BJ (cell line): ENCODE measurements at regions not wholly inside any gene's neighbourhood (a gene's known extent, or its start where the extent isn't known, plus 50 kb on each side); places are given as distances from the start of the nearest gene placed in this dataset.

Source experiments
- CTCF ChIA-PET: fragments of 350-600 bp; formaldehyde crosslinking; extraction: SDS; loops from one replicate; lab custom pipeline; 2021; ENCODE audit warnings: antibody characterized with exemption, inconsistent platforms; lab: Yijun Ruan, JAX
- POLR2A ChIA-PET: fragments of 300-600 bp; sonication (Branson Sonifier 250); formaldehyde crosslinking; extraction: SDS; loops from one replicate; lab custom pipeline; 2021; ENCODE audit warnings: antibody characterized with exemption; lab: Charles Lee
- DNase-seq: peaks from one replicate; pipeline ENCODE4 v3.0.0-alpha.2; 2011; ENCODE audit warnings: low read depth
- H3K27me3 ChIP-seq: 2 replicates; pipeline ENCODE4 v1.6.0; 2011; ENCODE audit warnings: low read length; ENCODE audit not compliant: control insufficient read depth, insufficient read depth
- H3K36me3 ChIP-seq: 2 replicates; pipeline ENCODE4 v1.5.1; 2011; ENCODE audit warnings: low read length; ENCODE audit not compliant: control insufficient read depth, insufficient read depth
- H3K4me3 ChIP-seq: 2 replicates; pipeline ENCODE4 v1.5.1; 2011; ENCODE audit warnings: low read depth, mild to moderate bottlenecking, control low read depth, low read length
- CTCF ChIP-seq: IDR thresholded peaks from 2 replicates; pipeline ENCODE4 v1.5.1; 2011; ENCODE audit warnings: low read depth, mild to moderate bottlenecking, control low read depth, inconsistent platforms, low read length, moderate library complexity; ENCODE audit not compliant: insufficient read depth

DNA sequence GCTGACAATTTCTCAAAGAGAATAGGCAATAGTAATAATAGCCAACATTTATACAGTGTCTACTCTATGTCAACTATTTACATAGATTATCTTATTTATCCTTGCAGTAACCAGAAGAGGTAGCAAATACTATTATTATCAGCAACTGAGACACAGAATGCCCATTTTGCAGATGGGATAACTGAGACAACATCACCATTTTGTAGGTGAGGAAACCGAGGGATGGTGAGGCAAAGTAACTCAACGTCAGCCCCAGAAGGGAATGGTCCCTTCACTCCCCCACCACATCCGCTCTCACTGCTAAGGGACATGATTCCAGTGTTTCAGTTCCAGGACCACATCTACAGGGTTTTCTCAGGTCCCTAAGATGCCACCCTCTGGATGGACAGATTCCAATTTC, 261.2 kb upstream of the NEBL start:
- TF ChIP-seq CTCF, result no peak
- CTCF ChIA-PET, result no interaction called here
- POLR2A ChIA-PET, result no interaction called here
- Histone ChIP-seq H3K4me3 (no peak overlapping the region), H3K36me3 (no peaks in the 10 kb centered on the region), H3K27me3 (no peaks in the 10 kb centered on the region)
- no peak for DNase-seq

DNA sequence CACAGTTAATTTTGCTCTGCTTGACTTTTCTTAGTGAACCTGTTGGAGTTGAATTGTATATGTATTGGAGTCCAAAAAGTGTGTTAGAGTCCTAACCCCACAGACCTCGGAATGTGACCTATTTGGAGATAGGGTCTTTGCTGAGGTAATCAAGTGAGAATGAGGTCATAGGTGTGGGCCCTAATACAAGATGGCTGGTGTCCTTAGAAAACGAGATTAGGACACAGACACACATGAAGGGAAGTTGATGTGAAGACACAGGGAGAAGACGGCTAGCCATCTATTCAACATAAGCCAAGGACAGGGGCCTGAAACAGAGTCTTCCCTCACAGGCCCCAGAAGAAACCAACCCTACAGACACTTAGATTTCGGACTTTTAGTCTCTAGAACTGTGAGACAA, 260.6 kb upstream of the NEBL start:
- H3K36me3 ChIP-seq, result no peaks in the 10 kb centered on the region
- ChIA-PET CTCF (no interaction called here), POLR2A (no interaction called here)
- no peaks in the 10 kb centered on the region for H3K27me3 ChIP-seq
- TF ChIP-seq CTCF, result no peak
- no peak overlapping the region for H3K4me3 ChIP-seq
- no peak for DNase-seq

- POLR2A ChIA-PET, result no interaction called here
- H3K4me3 ChIP-seq, result no peak overlapping the region
- H3K36me3 ChIP-seq, result no peaks in the 10 kb centered on the region
- DNase-seq, result no peak
- no peaks in the 10 kb centered on the region for H3K27me3 ChIP-seq
- CTCF ChIA-PET, result interaction anchor here (0.5 kb wide), 1 partner anchor 84 kb away, joined by 3 read pairs; no protein-coding TSS in a partner anchor
- no peak for TF ChIP-seq CTCF
Measured at GRCh38 chr10:21150166-21150565, 253.1 kb upstream of the NEBL start.

- H3K36me3 ChIP-seq, result no peaks in the 10 kb centered on the region
- no peak for DNase-seq
- H3K27me3 ChIP-seq, result no peaks in the 10 kb centered on the region
- ChIA-PET POLR2A (no interaction called here), CTCF (interaction anchor here (0.6 kb wide), 1 partner anchor 868 kb away, joined by 3 read pairs; no protein-coding TSS in a partner anchor)
- H3K4me3 ChIP-seq, result no peak overlapping the region
- TF ChIP-seq CTCF, result no peak
Measured at GRCh38 chr10:21146436-21146789, 249.3 kb upstream of the NEBL start.

DNA sequence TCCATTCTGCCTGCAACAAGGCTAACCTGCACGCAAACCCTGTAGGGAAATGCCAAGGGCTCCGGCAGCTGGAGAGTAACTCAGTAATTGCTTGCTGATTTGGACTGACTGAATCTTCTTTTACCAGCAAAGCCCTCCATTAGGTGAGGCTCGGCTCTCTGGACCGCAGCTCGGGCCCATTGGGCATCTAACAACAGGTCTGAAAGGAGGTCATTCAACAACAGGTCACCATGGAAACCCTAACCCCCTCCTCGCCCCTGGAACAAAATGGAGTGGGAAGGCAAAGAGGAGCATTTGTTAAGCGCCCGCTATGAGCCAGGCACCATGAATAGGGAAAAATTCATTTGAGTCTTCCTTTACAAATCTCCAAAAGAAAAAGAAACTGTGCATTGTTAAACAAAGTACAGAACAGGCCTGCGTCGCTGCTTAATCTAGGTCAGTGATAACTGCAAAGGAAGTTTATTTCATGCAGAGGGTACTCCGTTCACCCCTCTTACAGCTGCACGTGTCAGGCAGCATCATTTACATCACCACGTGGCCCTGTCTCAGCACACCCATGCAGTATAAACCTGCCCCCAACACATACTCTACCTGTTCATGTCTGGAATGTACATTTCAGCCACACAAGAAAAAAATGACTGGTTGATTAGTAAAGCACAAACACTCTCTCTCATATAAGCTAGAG, 248.8 kb upstream of the NEBL start:
- DNase-seq, result no peak
- CTCF ChIA-PET, result interaction anchor here (0.6 kb wide), 1 partner anchor 868 kb away, joined by 3 read pairs; no protein-coding TSS in a partner anchor
- no peak for TF ChIP-seq CTCF
- Histone ChIP-seq H3K36me3 (no peaks in the 10 kb centered on the region), H3K4me3 (no peak overlapping the region), H3K27me3 (no peaks in the 10 kb centered on the region)
- POLR2A ChIA-PET, result no interaction called here
